Liver (tissue), 8 donors: ENCODE measurements at regions not wholly inside any gene's neighbourhood (a gene's known extent, or its start where the extent isn't known, plus 50 kb on each side); places are given as distances from the start of the nearest gene placed in this dataset.

ENCODE experiments used
- DNase-seq: peaks from one replicate; pipeline ENCODE4 v3.0.0-alpha.2; 2017; ENCODE audit warnings: low spot score
- H3K27ac ChIP-seq, 2 donors: one replicate each; pipeline ENCODE4 v1.7.0; 2013; ENCODE audit warnings: inconsistent platforms in 2 of 2, low read length in 2 of 2, control low read depth in 1 of 2, low read depth in 1 of 2, mild to moderate bottlenecking in 1 of 2
- H3K27me3 ChIP-seq, 4 donors: one replicate each; pipeline versions ENCODE4 v1.6.1 to v1.7.0; 2013; ENCODE audit warnings: low read length in 3 of 4, inconsistent platforms in 1 of 4, mild to moderate bottlenecking in 1 of 4, moderate library complexity in 1 of 4; ENCODE audit not compliant: control insufficient read depth in 4 of 4, insufficient read depth in 4 of 4
- H3K36me3 ChIP-seq, 4 donors: one replicate each; pipeline versions ENCODE4 v1.6.1 to v1.7.0; 2013; ENCODE audit warnings: low read length in 3 of 4, mild to moderate bottlenecking in 3 of 4, low read depth in 1 of 4, moderate library complexity in 1 of 4; ENCODE audit not compliant: control insufficient read depth in 4 of 4, insufficient read depth in 3 of 4
- H3K4me1 ChIP-seq, 4 donors: one replicate each; pipeline versions ENCODE4 v1.6.1 to v1.7.0; 2013; ENCODE audit warnings: low read length in 3 of 4, mild to moderate bottlenecking in 3 of 4, moderate library complexity in 1 of 4; ENCODE audit not compliant: control insufficient read depth in 4 of 4, insufficient read depth in 4 of 4
- H3K4me3 ChIP-seq, 3 donors: one replicate each; pipeline versions ENCODE4 v1.6.1 to v1.7.0; 2013; ENCODE audit warnings: low read length in 3 of 3, control low read depth in 1 of 3, low read depth in 1 of 3, mild to moderate bottlenecking in 1 of 3
- H3K9ac ChIP-seq, 2 donors: one replicate each; pipeline ENCODE4 v1.7.0; 2013; ENCODE audit warnings: low read length in 2 of 2, mild to moderate bottlenecking in 2 of 2, moderate library complexity in 2 of 2, control low read depth in 1 of 2, low read depth in 1 of 2
- H3K9me3 ChIP-seq, 4 donors: one replicate each; pipeline versions ENCODE4 v1.6.1 to v1.7.0; 2013; ENCODE audit warnings: low read length in 3 of 4; ENCODE audit not compliant: control insufficient read depth in 4 of 4
- ATF3 ChIP-seq: IDR thresholded peaks from 2 replicates; pipeline ENCODE4 v1.6.1; 2016; ENCODE audit warnings: antibody characterized with exemption
- CTCF ChIP-seq: fragments of 150-350 bp; IDR thresholded peaks from 2 replicates; pipeline ENCODE4 v1.5.1; 2017; ENCODE audit warnings: improper control_type of control experiment, low read depth, low read length; ENCODE audit not compliant: missing input control
- EGR1 ChIP-seq, 2 donors: IDR thresholded peaks; 2 replicates each; pipeline ENCODE4 v1.6.1; 2016 to 2018; ENCODE audit warnings: antibody characterized with exemption in 2 of 2, low read depth in 2 of 2
- FOXA1 ChIP-seq: IDR thresholded peaks from 2 replicates; pipeline ENCODE4 v1.6.1; 2016; ENCODE audit warnings: antibody characterized with exemption
- FOXA2 ChIP-seq: IDR thresholded peaks from 2 replicates; pipeline ENCODE4 v1.6.1; 2016; ENCODE audit warnings: antibody characterized with exemption
- GABPA ChIP-seq, 2 donors: IDR thresholded peaks in 1 of 2; conservative IDR thresholded peaks in 1 of 2; 2 replicates each; pipeline ENCODE4 v1.6.1; 2016; ENCODE audit warnings: antibody characterized with exemption in 2 of 2, mild to moderate bottlenecking in 1 of 2, moderate library complexity in 1 of 2
- HNF4A ChIP-seq, 2 donors: conservative IDR thresholded peaks; 2 replicates each; pipeline ENCODE4 v1.6.1; 2016; ENCODE audit warnings: antibody characterized with exemption in 2 of 2, mild to moderate bottlenecking in 2 of 2
- JUND ChIP-seq, 2 donors: IDR thresholded peaks; 2 replicates each; pipeline ENCODE4 v1.6.1; 2016; ENCODE audit warnings: antibody characterized with exemption in 2 of 2
- NR2F2 ChIP-seq: IDR thresholded peaks from 2 replicates; pipeline ENCODE4 v1.6.1; 2016; ENCODE audit warnings: antibody characterized with exemption
- RAD21 ChIP-seq, 2 donors: IDR thresholded peaks; 2 replicates each; pipeline ENCODE4 v1.6.1; 2016; ENCODE audit warnings: antibody characterized with exemption in 2 of 2, mild to moderate bottlenecking in 2 of 2
- REST ChIP-seq: IDR thresholded peaks from 2 replicates; pipeline ENCODE4 v1.6.1; 2016; ENCODE audit warnings: antibody characterized with exemption, mild to moderate bottlenecking
- RXRA ChIP-seq, 2 donors: IDR thresholded peaks; 2 replicates each; pipeline ENCODE4 v1.6.1; 2017 to 2018; ENCODE audit warnings: antibody characterized with exemption in 2 of 2, mild to moderate bottlenecking in 1 of 2
- TAF1 ChIP-seq: conservative IDR thresholded peaks from 2 replicates; pipeline ENCODE4 v1.6.1; 2016; ENCODE audit warnings: antibody characterized with exemption, mild to moderate bottlenecking
- YY1 ChIP-seq: IDR thresholded peaks from 2 replicates; pipeline ENCODE4 v1.6.1; 2016; ENCODE audit warnings: antibody characterized with exemption, mild to moderate bottlenecking
- WGBS: extraction: QIAGEN DNeasy Blood & Tissue Kit; methylation state at CpG from one replicate; pipeline ENCODE4 v1.1.7; 2013; 5-methylcytosine and 5-hydroxymethylcytosine counted together
- TF ChIP-seq, protein P1 (sequence below): IDR thresholded peaks from 2 replicates; pipeline ENCODE4 v1.6.1; 2016; ENCODE audit warnings: antibody characterized with exemption
- TF ChIP-seq, protein P2 (sequence below): IDR thresholded peaks from 2 replicates; pipeline ENCODE4 v1.6.1; 2016; ENCODE audit warnings: antibody characterized with exemption
- donor health status: healthy.
- donor health status: healthy.
- donor health status: healthy.
- donor health status: healthy.
- donor health status: healthy.

DNA sequence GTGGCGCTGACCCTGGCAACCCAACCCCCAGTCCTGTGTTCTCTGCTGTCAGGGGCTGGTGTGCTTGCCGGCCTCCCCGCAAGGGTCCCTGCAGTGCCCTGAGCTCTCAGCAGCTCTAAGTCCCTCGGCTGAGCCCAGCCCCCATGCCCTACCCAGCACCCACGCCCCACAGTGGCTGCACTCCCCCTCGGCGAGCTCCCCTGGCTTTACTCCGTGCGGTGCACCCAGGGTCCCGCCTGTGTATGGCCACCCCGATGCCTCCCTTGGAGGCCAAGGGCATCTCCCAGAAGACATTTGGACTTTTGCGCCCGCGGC is 72.5 kb upstream of the SHISAL1 start:
- DNase-seq, result no peak
- 95% methylated on average over 14 of the region's 14 CpGs for WGBS
- no peaks in the 10 kb centered on the region for H3K36me3 ChIP-seq
- H3K27ac ChIP-seq, result no peak overlapping the region
- TF ChIP-seq CTCF (no peak), RXRA (IDR thresholded peaks at IDR 0.05) (no peak), TAF1 (no peak), RAD21 (IDR thresholded peaks at IDR 0.05) (no peak), FOXA1 (no peak), YY1 (no peak), NR2F2 (no peak), ATF3 (no peak), JUND (IDR thresholded peaks at IDR 0.05) (no peak), EGR1 (IDR thresholded peaks at IDR 0.05; ENCODE audit: low read depth in 2 of 2) (no peak), FOXA2 (no peak), HNF4A (conservative IDR thresholded peaks at IDR 0.05) (no peak), GABPA (IDR thresholded peaks at IDR 0.05 in 1 of 2, conservative IDR thresholded peaks at IDR 0.05 in 1 of 2) (no peak)
- TF ChIP-seq, protein P1, sequence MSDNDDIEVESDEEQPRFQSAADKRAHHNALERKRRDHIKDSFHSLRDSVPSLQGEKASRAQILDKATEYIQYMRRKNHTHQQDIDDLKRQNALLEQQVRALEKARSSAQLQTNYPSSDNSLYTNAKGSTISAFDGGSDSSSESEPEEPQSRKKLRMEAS, result no peak
- TF ChIP-seq, protein P2, sequence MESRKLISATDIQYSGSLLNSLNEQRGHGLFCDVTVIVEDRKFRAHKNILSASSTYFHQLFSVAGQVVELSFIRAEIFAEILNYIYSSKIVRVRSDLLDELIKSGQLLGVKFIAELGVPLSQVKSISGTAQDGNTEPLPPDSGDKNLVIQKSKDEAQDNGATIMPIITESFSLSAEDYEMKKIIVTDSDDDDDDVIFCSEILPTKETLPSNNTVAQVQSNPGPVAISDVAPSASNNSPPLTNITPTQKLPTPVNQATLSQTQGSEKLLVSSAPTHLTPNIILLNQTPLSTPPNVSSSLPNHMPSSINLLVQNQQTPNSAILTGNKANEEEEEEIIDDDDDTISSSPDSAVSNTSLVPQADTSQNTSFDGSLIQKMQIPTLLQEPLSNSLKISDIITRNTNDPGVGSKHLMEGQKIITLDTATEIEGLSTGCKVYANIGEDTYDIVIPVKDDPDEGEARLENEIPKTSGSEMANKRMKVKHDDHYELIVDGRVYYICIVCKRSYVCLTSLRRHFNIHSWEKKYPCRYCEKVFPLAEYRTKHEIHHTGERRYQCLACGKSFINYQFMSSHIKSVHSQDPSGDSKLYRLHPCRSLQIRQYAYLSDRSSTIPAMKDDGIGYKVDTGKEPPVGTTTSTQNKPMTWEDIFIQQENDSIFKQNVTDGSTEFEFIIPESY, result no peak
- no peak overlapping the region for H3K9ac ChIP-seq
- H3K27me3 ChIP-seq, result no peaks in the 10 kb centered on the region
- no peak overlapping the region for H3K4me3 ChIP-seq
- H3K4me1 ChIP-seq, result peaks cover 4 to 22% (median 16%) of the 10 kb centered on the region in 4 donors
- no peaks in the 10 kb centered on the region for H3K9me3 ChIP-seq

GRCh38 chr22:44384563-44385295 is 72.0 kb upstream of the SHISAL1 start:
- Histone ChIP-seq H3K4me1 (peaks cover 4 to 22% (median 16%) of the 10 kb centered on the region in 4 donors), H3K9ac (no peak overlapping the region), H3K27ac (no peak overlapping the region), H3K27me3 (no peaks in the 10 kb centered on the region), H3K4me3 (no peak overlapping the region), H3K9me3 (no peaks in the 10 kb centered on the region), H3K36me3 (no peaks in the 10 kb centered on the region)
- DNase-seq, result no peak
- WGBS, result 92% methylated on average over 12 of the region's 12 CpGs
- no peak for TF ChIP-seq REST
